NCI-H1930 (cell line): ENCODE measurements at regions not wholly inside any gene's neighbourhood (a gene's known extent, or its start where the extent isn't known, plus 50 kb on each side); places are given as distances from the start of the nearest gene placed in this dataset.

Experiments used
- DNase-seq, 2 experiments: peaks; one replicate each; lab custom pipeline; 2025; lab: John Stamatoyannopoulos, UW

DNA sequence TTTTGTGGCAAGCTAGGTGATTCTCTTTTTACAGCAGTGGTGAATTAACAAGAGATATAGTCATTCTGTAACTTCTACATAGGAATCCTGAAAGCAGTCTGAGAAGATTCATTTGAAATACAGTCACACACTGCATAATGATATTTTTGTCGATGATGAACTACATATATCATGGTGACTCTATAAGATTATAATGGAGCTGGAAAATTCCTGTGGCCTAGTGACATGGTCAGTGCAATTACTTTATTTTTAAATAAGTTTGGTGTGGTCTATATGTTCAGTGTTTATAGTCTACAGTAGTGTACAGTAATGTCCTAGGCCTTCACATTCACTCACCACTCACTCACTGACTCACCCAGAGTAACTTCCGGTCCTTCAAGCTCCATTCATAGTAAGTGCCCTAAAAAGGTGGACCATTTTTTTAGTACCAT, 511.4 kb upstream of the MCTP2 start:
- DNase-seq: no peak

DNA sequence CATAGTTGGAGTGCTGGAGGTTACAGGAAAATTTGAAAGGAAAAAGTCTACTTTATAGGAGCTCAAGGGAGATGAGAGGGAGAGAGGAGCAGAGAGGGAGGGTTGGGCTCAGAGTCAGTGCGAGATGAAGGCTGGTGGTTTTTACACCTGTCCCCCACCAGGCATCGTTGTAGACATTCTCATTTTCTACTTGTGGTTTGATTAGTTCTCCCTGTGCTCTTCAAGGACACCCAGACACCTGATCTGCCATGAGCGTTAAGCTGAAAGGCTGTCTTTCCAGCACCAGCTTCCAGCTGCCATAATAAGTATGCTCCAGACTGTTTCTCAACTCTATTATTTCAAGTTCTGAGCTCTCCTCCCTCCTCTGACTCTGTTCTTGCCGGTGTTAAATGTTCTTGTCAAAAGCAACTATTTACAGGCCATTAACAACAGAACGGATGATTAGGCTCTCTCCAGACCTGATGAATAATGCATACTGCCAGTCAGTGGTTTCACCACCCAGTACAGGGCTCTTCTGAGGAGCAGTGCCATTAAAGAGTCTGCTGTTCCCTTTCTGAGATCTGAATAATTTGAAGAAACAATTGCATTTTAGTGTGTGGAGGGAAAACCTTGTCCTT, 514.6 kb upstream of the MCTP2 start:
- DNase-seq: no peak

- DNase-seq: no peak
These were observed 521.7 kb upstream of the MCTP2 start for GRCh38 chr15:93709708-93710107.

DNA sequence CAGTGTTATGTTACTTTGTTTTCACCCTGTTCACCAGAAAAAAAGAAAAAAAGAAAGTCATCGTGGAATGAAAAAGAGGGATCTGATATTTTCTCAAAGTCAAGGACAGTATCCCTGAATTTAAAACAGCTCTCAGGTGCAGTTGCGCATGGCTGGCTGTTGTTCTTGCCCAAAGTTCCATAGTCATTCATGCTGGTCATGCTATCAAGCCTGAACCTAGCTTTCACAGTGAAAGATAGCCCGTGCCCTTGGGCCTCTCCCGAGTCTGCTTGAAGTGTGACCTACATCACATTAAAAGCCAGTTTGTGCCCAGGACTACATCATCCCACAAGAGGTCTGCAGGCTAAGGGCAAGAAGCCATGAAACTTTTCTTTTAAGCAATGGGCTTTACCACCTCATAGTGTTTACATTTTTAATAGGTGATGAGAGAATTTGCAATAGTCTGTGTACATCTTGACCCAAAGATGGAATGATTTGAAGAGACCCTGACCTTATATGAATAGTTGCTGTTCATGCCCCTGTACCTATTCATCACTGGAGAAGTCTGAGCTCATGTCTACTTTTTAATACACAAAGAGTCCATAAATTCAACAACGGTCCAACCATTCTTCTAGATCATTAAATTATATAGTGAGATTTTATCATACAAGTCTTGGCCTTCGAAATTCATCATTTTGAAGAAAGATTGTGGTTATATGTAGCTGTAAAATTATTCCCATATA, 522.5 kb upstream of the MCTP2 start:
- DNase-seq: no peak

DNA sequence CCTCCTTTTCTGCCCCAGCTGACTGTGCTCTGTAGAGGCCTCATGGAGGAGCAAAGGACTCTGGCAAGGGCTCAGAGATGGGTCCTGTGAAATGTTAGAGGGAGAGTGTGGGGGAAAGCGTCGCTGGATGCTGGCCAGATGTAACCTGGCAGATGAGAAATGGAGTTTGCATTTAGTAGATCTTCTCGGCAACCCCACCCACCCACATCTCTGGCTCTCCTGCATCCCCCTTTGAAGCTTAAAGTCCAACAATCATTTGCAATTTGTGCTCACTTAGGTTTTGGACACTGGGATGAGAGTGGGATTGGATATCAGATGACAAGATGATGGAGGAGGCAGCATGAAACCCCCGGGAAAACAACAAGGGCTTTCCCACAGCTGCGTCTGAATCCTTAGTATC, 523.6 kb upstream of the MCTP2 start:
- DNase-seq: no peak

GRCh38 chr15:93706495-93707292, 524.7 kb upstream of the MCTP2 start:
- no peak for DNase-seq

GRCh38 chr15:93705753-93706455, 525.5 kb upstream of the MCTP2 start:
- no peak for DNase-seq

GRCh38 chr15:93703092-93703739, 528.1 kb upstream of the MCTP2 start:
- no peak for DNase-seq

DNA sequence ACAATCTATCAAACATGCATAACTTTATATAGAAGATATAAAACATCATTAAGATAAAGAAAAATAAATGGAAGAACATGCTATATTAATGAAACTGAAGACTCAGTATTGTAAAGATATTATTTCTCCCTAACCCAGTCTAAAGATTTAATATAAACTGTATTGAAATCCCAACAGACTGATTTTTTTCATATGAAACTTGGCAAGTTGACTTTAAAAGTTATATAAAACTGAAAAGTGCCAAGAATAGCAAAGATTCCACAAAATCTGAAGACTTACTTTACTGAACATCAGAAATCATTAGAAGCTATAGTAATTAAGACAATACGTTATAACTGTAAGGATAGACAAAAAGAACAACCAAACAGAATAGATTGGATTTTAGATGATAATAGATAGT, 531.3 kb upstream of the MCTP2 start:
- DNase-seq: no peak

GRCh38 chr15:93694033-93694432, 537.3 kb upstream of the MCTP2 start:
- DNase-seq: no peak

DNA sequence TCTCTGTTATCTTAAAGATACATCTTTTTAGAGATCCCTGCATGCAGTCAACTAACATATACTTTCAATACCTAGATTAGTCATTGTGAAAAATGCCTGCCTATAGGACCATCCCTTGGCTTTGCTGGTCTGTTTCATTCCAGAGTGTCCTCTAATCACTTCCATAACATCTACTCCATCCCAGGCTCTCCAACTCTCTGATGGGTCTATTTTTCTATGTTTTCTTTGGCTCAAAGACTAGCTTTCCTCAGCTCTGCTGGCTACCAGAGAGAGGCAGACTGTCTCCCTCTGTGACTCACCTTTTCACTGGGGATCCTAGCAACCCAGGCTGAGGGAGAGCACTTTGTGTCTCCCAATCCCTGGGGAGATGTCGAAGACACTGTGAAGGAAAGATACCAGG, 547.7 kb upstream of the MCTP2 start:
- DNase-seq: no peak

GRCh38 chr15:93671387-93671943, 559.9 kb upstream of the MCTP2 start:
- DNase-seq: no peak

DNA sequence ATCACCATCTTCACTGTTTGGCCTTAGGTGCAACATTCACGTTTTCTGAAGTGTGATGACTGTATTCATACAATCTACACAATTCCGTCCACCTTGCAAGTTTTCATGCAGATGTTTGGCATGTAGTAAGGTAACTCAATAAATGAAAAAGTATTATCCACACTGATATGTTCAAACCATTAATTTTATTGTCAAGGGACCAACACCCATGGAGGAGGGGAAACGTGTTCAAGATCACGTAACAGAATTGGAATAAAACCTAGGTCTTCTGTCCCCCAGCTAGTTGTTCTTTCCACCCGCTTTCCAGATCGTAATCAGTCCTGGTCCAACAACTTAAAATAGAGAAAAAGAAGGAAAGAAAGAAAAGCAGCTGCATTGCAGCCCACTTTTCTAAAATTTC, 560.4 kb upstream of the MCTP2 start:
- no peak for DNase-seq

GRCh38 chr15:93664213-93664956, 567.0 kb upstream of the MCTP2 start:
- no peak for DNase-seq

GRCh38 chr15:93662162-93662885, 569.0 kb upstream of the MCTP2 start:
- DNase-seq: no peak

DNA sequence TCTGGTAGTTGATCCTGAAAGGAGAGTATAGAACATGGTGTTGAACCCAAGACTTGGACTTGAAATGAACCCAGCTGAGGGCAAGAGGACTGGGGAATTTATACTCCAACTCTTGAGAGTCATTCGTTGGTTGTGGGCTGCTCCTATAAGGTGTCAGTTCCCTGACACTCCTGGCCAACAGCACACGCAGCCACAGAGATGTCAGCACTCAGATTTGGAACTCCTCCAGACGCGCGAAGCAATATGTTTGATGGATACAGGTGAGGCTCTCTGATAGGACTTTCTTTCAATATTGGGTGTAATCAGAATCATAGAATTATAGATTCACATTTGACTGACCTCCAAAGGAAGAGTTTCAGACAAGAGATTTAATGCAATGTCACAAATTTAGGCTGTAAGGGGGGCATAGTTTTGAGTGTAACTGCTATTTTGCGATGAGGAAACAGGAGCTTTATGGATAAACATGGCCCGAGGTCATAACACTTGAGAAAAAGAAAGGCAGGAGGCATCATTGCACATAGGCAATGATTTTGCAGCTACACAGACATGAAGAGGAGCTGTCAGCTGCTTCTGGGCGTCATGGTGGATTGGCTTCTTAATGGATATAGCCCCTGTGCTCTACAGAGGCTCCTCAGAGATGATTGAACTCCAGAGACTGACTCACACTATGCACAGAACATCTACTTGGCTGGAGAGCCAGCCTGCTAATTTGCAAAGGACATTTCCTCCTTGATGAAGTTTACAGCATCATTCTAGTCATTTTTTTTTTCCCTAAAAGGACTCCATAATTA, 569.2 kb upstream of the RGMA start:
- no peak for DNase-seq

- no peak for DNase-seq
These were observed 567.0 kb upstream of the RGMA start for GRCh38 chr15:93656041-93656440.

DNA sequence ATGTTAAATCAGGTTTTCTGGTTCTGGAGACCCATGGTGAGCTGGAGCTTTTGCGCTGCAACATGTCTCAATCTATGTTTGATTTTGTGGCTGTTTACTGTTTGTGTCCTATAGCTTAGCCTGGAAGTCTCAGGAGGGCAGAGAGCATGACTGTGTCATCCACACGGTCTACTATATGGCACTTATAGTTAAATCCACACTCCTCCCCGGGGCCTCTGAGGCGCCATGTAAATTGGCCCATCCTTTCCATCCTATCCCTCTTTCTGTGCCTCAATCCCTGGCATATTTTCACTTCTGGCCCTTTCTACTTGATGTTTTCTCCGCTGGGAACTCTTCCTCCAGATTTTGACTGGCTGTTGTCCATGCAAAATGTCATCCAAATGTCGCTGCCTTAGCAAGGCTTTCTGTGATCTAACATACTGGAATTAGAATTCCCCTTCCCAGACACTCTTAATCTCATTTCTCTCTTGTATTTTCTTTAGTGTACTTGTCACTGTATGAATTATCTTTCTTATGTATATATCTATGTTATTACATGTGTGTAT, 560.8 kb upstream of the RGMA start:
- DNase-seq: no peak

DNA sequence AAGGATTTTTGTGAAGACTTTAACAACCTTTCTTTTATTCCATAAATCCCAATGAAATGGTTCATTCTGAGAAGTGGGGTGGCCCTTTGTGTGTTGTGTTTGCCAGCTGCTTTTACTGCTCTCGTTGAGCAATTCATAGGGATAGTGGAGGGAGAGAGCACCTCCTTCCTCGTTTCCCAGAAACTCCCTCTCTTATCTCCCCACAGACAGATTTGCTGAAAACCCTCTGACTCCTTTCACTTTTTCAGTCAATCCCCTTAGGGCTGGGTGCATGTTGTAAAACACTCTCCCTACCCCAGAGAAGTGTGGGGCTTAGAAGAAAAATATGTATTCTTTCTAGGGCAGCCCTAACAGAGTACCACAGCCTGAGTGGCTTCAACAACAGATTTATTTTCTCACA, 557.2 kb upstream of the RGMA start:
- DNase-seq: no peak
